ENCODE measurements at regions not wholly inside any gene's neighbourhood (a gene's known extent, or its start where the extent isn't known, plus 50 kb on each side); places are given as distances from the start of the nearest gene placed in this dataset.
"Not testable (repeated sequence)": the region's sequence is repeated elsewhere in the genome, so short reads cannot be mapped to it uniquely, and the experiment has no call there.

GRCh38 chr3:75325716-75326115 is 338.4 kb upstream of the FRG2C start:
- DNase-seq, result no peak

- no peak for DNase-seq
Observed at GRCh38 chr3:75327453-75327852, 336.7 kb upstream of the FRG2C start.

- no peak for DNase-seq
Observed at GRCh38 chr3:75329476-75330097, 334.5 kb upstream of the FRG2C start.

- not testable (repeated sequence) for DNase-seq
Observed at GRCh38 chr3:75330446-75330845, 333.7 kb upstream of the FRG2C start.

- DNase-seq, result not testable (repeated sequence)
Observed at GRCh38 chr3:75332090-75332489, 332.0 kb upstream of the FRG2C start.

GRCh38 chr3:75332794-75333193 is 331.3 kb upstream of the FRG2C start:
- DNase-seq, result no peak

GRCh38 chr3:75334299-75334698 is 329.8 kb upstream of the FRG2C start:
- no peak for DNase-seq

GRCh38 chr3:75337226-75337900 is 326.8 kb upstream of the FRG2C start:
- no peak for DNase-seq

- no peak for DNase-seq
Observed at GRCh38 chr3:75338342-75338741, 325.8 kb upstream of the FRG2C start.

- no peak for DNase-seq
Observed at GRCh38 chr3:75341324-75342067, 322.6 kb upstream of the FRG2C start.

- no peak for DNase-seq
Observed at GRCh38 chr3:75342425-75342824, 321.7 kb upstream of the FRG2C start.

GRCh38 chr3:75350536-75350935 is 313.6 kb upstream of the FRG2C start:
- DNase-seq, result not testable (repeated sequence)

- DNase-seq, result not testable (repeated sequence)
Observed at GRCh38 chr3:75362086-75362784, 301.9 kb upstream of the FRG2C start.

- not testable (repeated sequence) for DNase-seq
Observed at GRCh38 chr3:75372964-75373363, 291.2 kb upstream of the FRG2C start.

- not testable (repeated sequence) for DNase-seq
Observed at GRCh38 chr3:75379840-75380239, 284.3 kb upstream of the FRG2C start.

GRCh38 chr3:75380276-75380771 is 283.8 kb upstream of the FRG2C start:
- no peak for DNase-seq

GRCh38 chr3:75384016-75384415 is 280.1 kb upstream of the FRG2C start:
- not testable (repeated sequence) for DNase-seq

GRCh38 chr3:75388486-75389124 is 275.5 kb upstream of the FRG2C start:
- not testable (repeated sequence) for DNase-seq

GRCh38 chr3:75393288-75393694 is 270.8 kb upstream of the FRG2C start:
- not testable (repeated sequence) for DNase-seq

- DNase-seq, result not testable (repeated sequence)
Observed at GRCh38 chr3:75394102-75394501, 270.0 kb upstream of the FRG2C start.

GRCh38 chr3:75394562-75395360 is 269.4 kb upstream of the FRG2C start:
- not testable (repeated sequence) for DNase-seq

Data from NCI-H2171 (cell line).